Psoas muscle (tissue), 7 donors: ENCODE measurements at regions not wholly inside any gene's neighbourhood (a gene's known extent, or its start where the extent isn't known, plus 50 kb on each side); places are given as distances from the start of the nearest gene placed in this dataset.

Experiments
- ATAC-seq, 4 donors: fragments of 200-7000 bp; cut with Tn5 transposase; one replicate each; pipeline ENCODE4 v1.9.1; 2020; ENCODE audit warnings: moderate library complexity in 3 of 4, mild to moderate bottlenecking in 2 of 4
- DNase-seq, 2 donors: peaks; one replicate each; pipeline ENCODE4 v3.0.0-alpha.2; 2020
- H3K27ac ChIP-seq: fragments of 200-600 bp; one replicate; pipeline ENCODE4 v1.8.0; 2022
- H3K27me3 ChIP-seq, 3 donors: fragments of 200-600 bp in 1 of 3; one replicate each; pipeline versions ENCODE4 v1.6.1 to v1.8.0; 2013 to 2022; ENCODE audit warnings: low read length in 2 of 3, mild to moderate bottlenecking in 2 of 3, moderate library complexity in 1 of 3; ENCODE audit not compliant: insufficient read depth in 3 of 3
- H3K36me3 ChIP-seq, 2 donors: fragments of 200-600 bp in 1 of 2; one replicate each; pipeline versions ENCODE4 v1.6.1 to v1.8.0; 2013 to 2022; ENCODE audit warnings: low read depth in 1 of 2, mild to moderate bottlenecking in 1 of 2, moderate library complexity in 1 of 2; ENCODE audit not compliant: insufficient read depth in 1 of 2
- H3K4me1 ChIP-seq: fragments of 200-600 bp; one replicate; pipeline ENCODE4 v1.8.0; 2022
- H3K4me3 ChIP-seq: fragments of 200-600 bp; one replicate; pipeline ENCODE4 v1.8.0; 2022; ENCODE audit warnings: mild to moderate bottlenecking
- H3K9me3 ChIP-seq: fragments of 200-600 bp; one replicate; pipeline ENCODE4 v1.8.0; 2022
- CTCF ChIP-seq: fragments of 200-600 bp; IDR thresholded peaks from one replicate; pipeline ENCODE4 v1.8.0; 2022; ENCODE audit warnings: antibody characterized with exemption
- WGBS, 3 donors: extraction: QIAGEN DNeasy Blood & Tissue Kit; methylation state at CpG; one replicate each; pipeline versions ENCODE4 v1.1.6 to v1.1.7; 2013; 5-methylcytosine and 5-hydroxymethylcytosine counted together
- intact Hi-C, 2 donors: fragments of 100-400 bp; cut with DNase I; formaldehyde crosslinking; loops; one replicate each; pipeline versions ENCODE4 v1.11.0 to v1.14.2; 2022
- donor health status: healthy with polysubstance abuse.
- donor health status: DM: no; HTN: no; CAD: no; lungs with moderate emphysema.
- donor health status: Bipolar disorder and iron deficiency.
- donor health status: healthy.
- donor health status: DM: yes; HTN: yes; CAD: no.
- donor health status: DM: no; HTN: no; CAD: no.
- donor health status: DM: yes; HTN: yes; CAD: no.

DNA sequence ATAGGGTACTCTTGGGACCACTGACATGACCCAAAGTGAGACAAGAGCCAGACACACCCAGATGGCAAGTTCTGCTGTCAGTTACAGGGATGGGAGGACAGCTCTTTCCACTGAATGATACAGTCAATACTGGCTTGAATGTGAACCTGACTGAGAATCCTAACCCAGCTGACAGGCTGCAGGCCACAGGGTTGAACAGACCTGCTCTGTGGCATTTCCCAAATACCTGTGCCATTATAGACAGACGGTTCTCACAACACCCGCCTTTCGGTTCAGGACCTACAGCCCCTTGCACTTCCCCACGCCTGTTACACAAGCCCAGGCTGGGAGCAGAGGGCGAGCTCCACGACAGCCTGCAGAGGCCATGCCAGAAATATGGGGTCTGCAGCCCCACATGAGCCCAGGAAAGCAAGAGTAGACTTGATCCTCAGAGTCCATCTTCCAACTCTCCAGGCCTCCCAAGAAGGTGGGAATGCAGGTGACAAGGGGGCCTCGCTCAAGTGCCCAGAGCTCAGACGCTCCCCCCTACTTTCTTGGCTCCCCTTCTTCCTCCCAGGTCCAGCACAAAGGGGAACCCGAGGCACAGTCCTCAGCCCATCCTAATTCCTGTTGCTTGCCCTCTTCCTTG is 314.3 kb downstream of the SOX9 start:
- ATAC-seq: no peak
- Histone ChIP-seq H3K4me1 (no peaks in the 10 kb centered on the region), H3K36me3 (no peaks in the 10 kb centered on the region), H3K27ac (no peak overlapping the region), H3K27me3 (no peaks in the 10 kb centered on the region), H3K4me3 (no peak overlapping the region), H3K9me3 (no peaks in the 10 kb centered on the region)
- TF ChIP-seq CTCF: no peak
- no peak for DNase-seq
- intact Hi-C loops: loop anchor here in 1 of 2 donors (5.0 kb wide), 1 partner anchor 52 kb away; no protein-coding TSS in a partner anchor
- WGBS, 3 donors: 91 to 97% (median 91%) methylated on average over 9 of the region's 9 CpGs

GRCh38 chr17:72438783-72439182 is 318.0 kb downstream of the SOX9 start:
- intact Hi-C loops: loop anchor here in 1 of 2 donors (5.0 kb wide), 1 partner anchor 49 kb away; no protein-coding TSS in a partner anchor
- TF ChIP-seq CTCF: no peak
- no peak for ATAC-seq
- no peak for DNase-seq
- Histone ChIP-seq H3K9me3 (no peaks in the 10 kb centered on the region), H3K4me1 (no peaks in the 10 kb centered on the region), H3K27ac (no peak overlapping the region), H3K27me3 (no peaks in the 10 kb centered on the region), H3K4me3 (no peak overlapping the region), H3K36me3 (no peaks in the 10 kb centered on the region)
- 79 to 84% (median 83%) methylated on average over 6 of the region's 6 CpGs for WGBS, 3 donors

DNA sequence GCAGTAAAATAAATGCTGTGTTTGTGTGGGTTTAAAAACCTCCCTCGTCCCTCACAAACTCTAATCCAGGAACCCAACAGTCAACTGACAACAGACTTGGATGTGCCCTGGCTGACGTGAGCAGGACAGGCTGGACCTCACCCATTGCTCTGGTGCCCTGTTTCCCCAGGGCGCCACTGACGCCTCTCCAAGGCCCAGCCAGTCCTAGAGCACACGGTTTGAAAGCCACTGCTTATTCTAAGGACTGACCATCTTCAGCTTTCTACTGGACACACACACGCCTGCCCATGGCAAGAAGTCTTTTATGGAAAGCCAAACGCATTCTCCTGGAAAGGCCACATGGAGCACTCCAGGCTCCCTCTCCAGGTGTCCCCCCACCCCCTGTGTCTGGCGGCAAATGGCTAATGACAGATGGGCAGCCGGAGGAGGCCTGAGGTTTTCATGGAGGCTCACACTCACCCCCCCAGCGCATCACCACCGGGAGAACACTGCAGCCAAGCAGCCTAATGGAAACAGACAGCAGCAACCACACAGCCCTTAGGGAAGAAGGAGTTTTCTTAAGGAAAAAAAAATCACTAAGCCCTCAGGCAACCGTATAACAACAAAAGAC is 319.2 kb downstream of the SOX9 start:
- ATAC-seq (no peak), DNase-seq (no peak)
- H3K9me3 ChIP-seq: no peaks in the 10 kb centered on the region
- intact Hi-C loops: loop anchor here in 1 of 2 donors (5.0 kb wide), 1 partner anchor 47 kb away; no protein-coding TSS in a partner anchor
- H3K27me3 ChIP-seq: no peaks in the 10 kb centered on the region
- no peak overlapping the region for H3K27ac ChIP-seq
- no peaks in the 10 kb centered on the region for H3K4me1 ChIP-seq
- 78 to 80% (median 78%) methylated on average over 12 of the region's 12 CpGs for WGBS, 3 donors
- no peak overlapping the region for H3K4me3 ChIP-seq
- TF ChIP-seq CTCF: no peak
- no peaks in the 10 kb centered on the region for H3K36me3 ChIP-seq

DNA sequence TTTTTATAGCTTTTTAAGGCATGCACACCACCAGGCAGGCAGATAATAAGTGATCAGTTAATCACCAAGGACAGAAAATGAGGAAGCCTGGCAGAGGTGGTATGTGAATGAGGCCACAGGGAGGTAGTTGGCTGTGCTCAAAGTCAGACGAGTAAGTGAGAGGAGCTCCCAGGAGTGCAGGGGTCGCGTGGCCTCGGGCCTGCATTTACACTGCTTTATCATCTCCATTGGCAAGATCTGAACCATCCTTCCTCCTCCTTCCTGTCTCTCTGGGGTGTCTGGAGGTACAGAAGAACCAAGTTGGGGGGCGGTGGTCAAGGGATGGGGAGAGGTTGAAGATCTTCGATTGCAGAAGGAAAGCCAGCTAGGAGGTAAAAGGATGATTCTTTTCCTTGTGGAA is 320.1 kb downstream of the SOX9 start:
- TF ChIP-seq CTCF: no peak
- no peaks in the 10 kb centered on the region for H3K27me3 ChIP-seq
- H3K4me1 ChIP-seq: no peaks in the 10 kb centered on the region
- H3K27ac ChIP-seq: no peak overlapping the region
- no peaks in the 10 kb centered on the region for H3K36me3 ChIP-seq
- H3K4me3 ChIP-seq: no peak overlapping the region
- intact Hi-C loops: no loop called here
- H3K9me3 ChIP-seq: no peaks in the 10 kb centered on the region
- DNase-seq (no peak), ATAC-seq (no peak)
- 84 to 94% (median 87%) methylated on average over 6 of the region's 6 CpGs for WGBS, 3 donors

GRCh38 chr17:72441909-72442308 is 321.1 kb downstream of the SOX9 start:
- no peak overlapping the region for H3K4me3 ChIP-seq
- TF ChIP-seq CTCF: no peak
- no peak for ATAC-seq
- no peaks in the 10 kb centered on the region for H3K36me3 ChIP-seq
- H3K27ac ChIP-seq: no peak overlapping the region
- intact Hi-C loops: no loop called here
- no peaks in the 10 kb centered on the region for H3K27me3 ChIP-seq
- no peaks in the 10 kb centered on the region for H3K4me1 ChIP-seq
- WGBS, 3 donors: 94 to 95% (median 95%) methylated on average over 4 of the region's 4 CpGs
- DNase-seq: no peak
- no peaks in the 10 kb centered on the region for H3K9me3 ChIP-seq
